ENCODE measurements at regions not wholly inside any gene's neighbourhood (a gene's known extent, or its start where the extent isn't known, plus 50 kb on each side); places are given as distances from the start of the nearest gene placed in this dataset.

GRCh38 chr14:62631176-62631575 is 414.1 kb downstream of the KCNH5 start:
- TF ChIP-seq, protein P1, sequence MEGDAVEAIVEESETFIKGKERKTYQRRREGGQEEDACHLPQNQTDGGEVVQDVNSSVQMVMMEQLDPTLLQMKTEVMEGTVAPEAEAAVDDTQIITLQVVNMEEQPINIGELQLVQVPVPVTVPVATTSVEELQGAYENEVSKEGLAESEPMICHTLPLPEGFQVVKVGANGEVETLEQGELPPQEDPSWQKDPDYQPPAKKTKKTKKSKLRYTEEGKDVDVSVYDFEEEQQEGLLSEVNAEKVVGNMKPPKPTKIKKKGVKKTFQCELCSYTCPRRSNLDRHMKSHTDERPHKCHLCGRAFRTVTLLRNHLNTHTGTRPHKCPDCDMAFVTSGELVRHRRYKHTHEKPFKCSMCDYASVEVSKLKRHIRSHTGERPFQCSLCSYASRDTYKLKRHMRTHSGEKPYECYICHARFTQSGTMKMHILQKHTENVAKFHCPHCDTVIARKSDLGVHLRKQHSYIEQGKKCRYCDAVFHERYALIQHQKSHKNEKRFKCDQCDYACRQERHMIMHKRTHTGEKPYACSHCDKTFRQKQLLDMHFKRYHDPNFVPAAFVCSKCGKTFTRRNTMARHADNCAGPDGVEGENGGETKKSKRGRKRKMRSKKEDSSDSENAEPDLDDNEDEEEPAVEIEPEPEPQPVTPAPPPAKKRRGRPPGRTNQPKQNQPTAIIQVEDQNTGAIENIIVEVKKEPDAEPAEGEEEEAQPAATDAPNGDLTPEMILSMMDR (IDR thresholded peaks at IDR 0.05) = no peak
- no peak for TF ChIP-seq POLR2A (IDR thresholded peaks at IDR 0.05)
